HepG2 (cell line): ENCODE measurements at regions not wholly inside any gene's neighbourhood (a gene's known extent, or its start where the extent isn't known, plus 50 kb on each side); places are given as distances from the start of the nearest gene placed in this dataset.

Experiments
- BCL6 ChIP-seq: IDR thresholded peaks from 2 replicates; pipeline ENCODE4 v1.6.1; 2016; ENCODE audit warnings: missing genetic modification reagents, missing compliant biosample characterization
- DNMT1 ChIP-seq: sonication (generic); formaldehyde crosslinking; IDR thresholded peaks from 2 replicates; pipeline ENCODE4 v1.5.1; 2020; ENCODE audit warnings: mild to moderate bottlenecking, missing genetic modification reagents
- FOSL2 ChIP-seq: sonication (generic); formaldehyde crosslinking; IDR thresholded peaks from 2 replicates; pipeline ENCODE4 v1.4.0; 2020; ENCODE audit warnings: missing genetic modification reagents
- HIC2 ChIP-seq: sonication (generic); formaldehyde crosslinking; IDR thresholded peaks from 2 replicates; pipeline ENCODE4 v1.9.0; 2022; ENCODE audit warnings: low read depth, missing genetic modification reagents
- HNRNPLL ChIP-seq: fragments of 200-400 bp; formaldehyde crosslinking; IDR thresholded peaks from 2 replicates; pipeline ENCODE4 v1.6.1; 2017; ENCODE audit warnings: mild to moderate bottlenecking, low read depth, low read length; ENCODE audit not compliant: poor library complexity, severe bottlenecking
- HOXA3 ChIP-seq: sonication (generic); formaldehyde crosslinking; IDR thresholded peaks from 2 replicates; pipeline ENCODE4 v1.5.0; 2020; ENCODE audit warnings: missing genetic modification reagents
- IRF2 ChIP-seq: IDR thresholded peaks from 2 replicates; pipeline ENCODE4 v1.6.1; 2018; ENCODE audit warnings: missing genetic modification reagents, missing compliant biosample characterization
- MBNL3 ChIP-seq: fragments of 250-450 bp; sonication (Bioruptor Pico); conservative IDR thresholded peaks from 2 replicates; pipeline ENCODE4 v1.8.0; 2022; ENCODE audit warnings: mild to moderate bottlenecking, inconsistent platforms
- PCBP1 ChIP-seq: fragments of 200-400 bp; formaldehyde crosslinking; IDR thresholded peaks from 2 replicates; pipeline ENCODE4 v1.6.1; 2017; ENCODE audit warnings: mild to moderate bottlenecking, low read depth, low read length, borderline replicate concordance
- PHF5A ChIP-seq: IDR thresholded peaks from one replicate; pipeline ENCODE4 v1.6.1; 2018; ENCODE audit warnings: low read depth, missing genetic modification reagents; ENCODE audit not compliant: unreplicated experiment
- RARA ChIP-seq: IDR thresholded peaks from 2 replicates; pipeline ENCODE4 v1.6.1; 2016; ENCODE audit warnings: missing genetic modification reagents, missing compliant biosample characterization
- RCOR2 ChIP-seq: IDR thresholded peaks from 2 replicates; pipeline ENCODE4 v1.6.1; 2016; ENCODE audit warnings: missing biosample characterization, missing genetic modification reagents
- SSRP1 ChIP-seq: IDR thresholded peaks from 2 replicates; pipeline ENCODE4 v1.6.1; 2016; ENCODE audit warnings: control low read depth
- THAP7 ChIP-seq: sonication (generic); formaldehyde crosslinking; IDR thresholded peaks from 2 replicates; pipeline ENCODE4 v1.8.1; 2023; ENCODE audit warnings: mild to moderate bottlenecking, missing genetic modification reagents
- YEATS4 ChIP-seq: sonication (generic); formaldehyde crosslinking; IDR thresholded peaks from 2 replicates; pipeline ENCODE4 v1.4.0; 2020; ENCODE audit warnings: missing genetic modification reagents, borderline replicate concordance
- ZBTB38 ChIP-seq: sonication (generic); formaldehyde crosslinking; IDR thresholded peaks from 2 replicates; pipeline ENCODE4 v1.5.1; 2020; ENCODE audit warnings: mild to moderate bottlenecking, missing genetic modification reagents
- ZBTB42 ChIP-seq: sonication (generic); formaldehyde crosslinking; IDR thresholded peaks from 2 replicates; pipeline ENCODE4 v1.5.0; 2020; ENCODE audit warnings: mild to moderate bottlenecking, missing genetic modification reagents
- ZNF205 ChIP-seq: IDR thresholded peaks from 2 replicates; pipeline ENCODE4 v1.6.1; 2018; ENCODE audit warnings: missing biosample characterization, missing genetic modification reagents
- ZNF274 ChIP-seq: sonication (generic); formaldehyde crosslinking; IDR thresholded peaks from 2 replicates; pipeline ENCODE4 v1.5.1; 2020; ENCODE audit warnings: mild to moderate bottlenecking, missing genetic modification reagents
- ZNF280D ChIP-seq: sonication (generic); formaldehyde crosslinking; IDR thresholded peaks from 2 replicates; pipeline ENCODE4 v1.5.1; 2020; ENCODE audit warnings: mild to moderate bottlenecking, missing genetic modification reagents
- ZNF607 ChIP-seq: sonication (generic); formaldehyde crosslinking; IDR thresholded peaks from 2 replicates; pipeline ENCODE4 v1.5.1; 2020; ENCODE audit warnings: missing genetic modification reagents, mild to moderate bottlenecking, borderline replicate concordance
- ZNF709 ChIP-seq: sonication (generic); formaldehyde crosslinking; IDR thresholded peaks from 2 replicates; pipeline ENCODE4 v1.5.0; 2020; ENCODE audit warnings: mild to moderate bottlenecking, missing genetic modification reagents
- TF ChIP-seq, protein P1 (sequence below): sonication (generic); formaldehyde crosslinking; IDR thresholded peaks from 2 replicates; pipeline ENCODE4 v1.4.0; 2020; ENCODE audit warnings: mild to moderate bottlenecking, low read depth, missing genetic modification reagents
- TF ChIP-seq, protein P2 (sequence below): sonication (generic); formaldehyde crosslinking; IDR thresholded peaks from 2 replicates; pipeline ENCODE4 v1.4.0; 2020; ENCODE audit warnings: missing genetic modification reagents, mild to moderate bottlenecking, borderline replicate concordance

DNA sequence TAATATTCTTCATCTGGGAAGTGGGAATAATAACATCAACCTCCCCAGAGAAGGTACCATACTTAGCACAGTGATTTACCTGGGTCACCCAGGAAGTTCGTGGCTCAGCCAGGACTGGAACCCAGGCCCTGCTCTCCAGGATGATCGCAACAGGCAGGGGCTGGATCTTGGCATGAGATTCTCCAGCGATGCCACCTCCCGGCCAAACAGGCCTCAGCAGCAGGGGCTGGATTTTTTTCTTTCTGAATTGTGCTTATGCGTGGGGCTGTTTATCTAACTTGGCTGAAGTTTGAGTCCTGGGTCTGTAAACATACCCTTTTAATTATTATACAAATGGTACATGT, 129.5 kb upstream of the PTPN1 start (continued):
- TF ChIP-seq IRF2 (CRISPR knock-in tag) (0 out of 2 replicates have a peak, but pooled peaks have one; percentile 26), PHF5A (CRISPR knock-in tag) (peak; percentile 72), DNMT1 (CRISPR knock-in tag) (no peak), PCBP1 (no peak), RCOR2 (CRISPR knock-in tag) (peak; percentile 73; the same call in 1 of the 2 replicates), ZNF280D (CRISPR knock-in tag) (no peak), RARA (CRISPR knock-in tag) (peak; percentile 22; the same call in 1 of the 2 replicates), BCL6 (CRISPR knock-in tag) (peak; percentile 35; the same call in 1 of the 2 replicates), ZBTB42 (CRISPR knock-in tag) (no peak), FOSL2 (CRISPR knock-in tag) (peak; percentile 33; the same call in 1 of the 2 replicates), HOXA3 (CRISPR knock-in tag) (peak; percentile 35; the same call in 1 of the 2 replicates), MBNL3 (CRISPR knock-in tag) (no peak), ZBTB38 (CRISPR knock-in tag) (no peak), ZNF607 (CRISPR knock-in tag) (no peak), ZNF205 (CRISPR knock-in tag) (no peak), SSRP1 (CRISPR knock-in tag) (peak; percentile 42; the same call in 1 of the 2 replicates), HIC2 (CRISPR knock-in tag) (0 out of 2 replicates have a peak, but pooled peaks have one; percentile 48), THAP7 (no peak), ZNF709 (CRISPR knock-in tag) (no peak), HNRNPLL (no peak), YEATS4 (CRISPR knock-in tag) (no peak), ZNF274 (0 out of 2 replicates have a peak, but pooled peaks have one; percentile 64)
- TF ChIP-seq, protein P1, sequence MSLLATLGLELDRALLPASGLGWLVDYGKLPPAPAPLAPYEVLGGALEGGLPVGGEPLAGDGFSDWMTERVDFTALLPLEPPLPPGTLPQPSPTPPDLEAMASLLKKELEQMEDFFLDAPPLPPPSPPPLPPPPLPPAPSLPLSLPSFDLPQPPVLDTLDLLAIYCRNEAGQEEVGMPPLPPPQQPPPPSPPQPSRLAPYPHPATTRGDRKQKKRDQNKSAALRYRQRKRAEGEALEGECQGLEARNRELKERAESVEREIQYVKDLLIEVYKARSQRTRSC = no peak
- TF ChIP-seq, protein P2, sequence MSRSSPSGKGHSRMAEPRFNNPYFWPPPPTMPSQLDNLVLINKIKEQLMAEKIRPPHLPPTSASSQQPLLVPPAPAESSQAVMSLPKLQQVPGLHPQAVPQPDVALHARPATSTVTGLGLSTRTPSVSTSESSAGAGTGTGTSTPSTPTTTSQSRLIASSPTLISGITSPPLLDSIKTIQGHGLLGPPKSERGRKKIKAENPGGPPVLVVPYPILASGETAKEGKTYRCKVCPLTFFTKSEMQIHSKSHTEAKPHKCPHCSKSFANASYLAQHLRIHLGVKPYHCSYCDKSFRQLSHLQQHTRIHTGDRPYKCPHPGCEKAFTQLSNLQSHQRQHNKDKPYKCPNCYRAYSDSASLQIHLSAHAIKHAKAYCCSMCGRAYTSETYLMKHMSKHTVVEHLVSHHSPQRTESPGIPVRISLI (CRISPR knock-in tag) = peak; percentile 76; the same call in 1 of the 2 replicates
